Prostate gland (tissue), 2 donors: ENCODE measurements at regions not wholly inside any gene's neighbourhood (a gene's known extent, or its start where the extent isn't known, plus 50 kb on each side); places are given as distances from the start of the nearest gene placed in this dataset.
"Not testable (repeated sequence)": the region's sequence is repeated elsewhere in the genome, so short reads cannot be mapped to it uniquely, and the experiment has no call there.

Experiments used
- CTCF ChIP-seq, 4 experiments: fragments of 200-600 bp in 2 of 4; fragments of 450-650 bp in 2 of 4; sonication (generic) in 2 of 4; IDR thresholded peaks; 1 replicate in 3 of 4; 2 replicates in 1 of 4; pipeline ENCODE4 v1.5.1; 2016 to 2019; ENCODE audit warnings: antibody characterized with exemption in 4 of 4, mild to moderate bottlenecking in 2 of 4, moderate library complexity in 2 of 4
- POLR2A ChIP-seq: fragments of 450-650 bp; IDR thresholded peaks from one replicate; pipeline ENCODE4 v1.6.1; 2016; ENCODE audit warnings: antibody characterized with exemption, mild to moderate bottlenecking
- POLR2AphosphoS5 ChIP-seq: sonication (generic); formaldehyde crosslinking; IDR thresholded peaks from one replicate; pipeline ENCODE4 v1.6.1; 2017; ENCODE audit warnings: antibody characterized with exemption

- not testable (repeated sequence) for TF ChIP-seq POLR2AphosphoS5; POLR2A; CTCF (IDR thresholded peaks at IDR 0.05)
Observed at GRCh38 chr12:54125708-54126028, 63.1 kb downstream of the SMUG1 start.
